Left forelimb (tissue), 1 donor: ENCODE measurements at regions not wholly inside any gene's neighbourhood (a gene's known extent, or its start where the extent isn't known, plus 50 kb on each side); places are given as distances from the start of the nearest gene placed in this dataset.

Experiments used
- DNase-seq: peaks from one replicate; pipeline ENCODE4 v3.0.0-alpha.2; 2018; ENCODE audit warnings: low spot score

DNA sequence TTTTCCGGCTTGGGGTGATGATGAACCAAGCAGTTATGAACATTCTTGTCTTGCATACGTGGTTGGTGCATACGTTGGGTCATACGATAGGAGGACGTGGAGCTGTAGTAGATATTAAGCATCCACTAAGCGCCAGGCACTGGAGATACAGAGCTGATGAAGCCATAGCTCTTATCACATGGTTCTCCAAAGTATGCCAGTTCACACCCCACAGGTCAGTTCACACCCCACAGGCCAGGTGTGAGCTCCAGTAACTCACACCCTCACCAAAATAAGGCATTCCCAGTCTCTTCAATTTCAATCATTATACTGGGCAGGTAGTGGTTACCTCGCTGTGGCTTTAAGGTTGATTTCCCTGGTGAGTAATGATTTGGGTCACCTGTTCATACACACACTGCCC, 335.5 kb downstream of the FOXL1 start:
- no peak for DNase-seq

DNA sequence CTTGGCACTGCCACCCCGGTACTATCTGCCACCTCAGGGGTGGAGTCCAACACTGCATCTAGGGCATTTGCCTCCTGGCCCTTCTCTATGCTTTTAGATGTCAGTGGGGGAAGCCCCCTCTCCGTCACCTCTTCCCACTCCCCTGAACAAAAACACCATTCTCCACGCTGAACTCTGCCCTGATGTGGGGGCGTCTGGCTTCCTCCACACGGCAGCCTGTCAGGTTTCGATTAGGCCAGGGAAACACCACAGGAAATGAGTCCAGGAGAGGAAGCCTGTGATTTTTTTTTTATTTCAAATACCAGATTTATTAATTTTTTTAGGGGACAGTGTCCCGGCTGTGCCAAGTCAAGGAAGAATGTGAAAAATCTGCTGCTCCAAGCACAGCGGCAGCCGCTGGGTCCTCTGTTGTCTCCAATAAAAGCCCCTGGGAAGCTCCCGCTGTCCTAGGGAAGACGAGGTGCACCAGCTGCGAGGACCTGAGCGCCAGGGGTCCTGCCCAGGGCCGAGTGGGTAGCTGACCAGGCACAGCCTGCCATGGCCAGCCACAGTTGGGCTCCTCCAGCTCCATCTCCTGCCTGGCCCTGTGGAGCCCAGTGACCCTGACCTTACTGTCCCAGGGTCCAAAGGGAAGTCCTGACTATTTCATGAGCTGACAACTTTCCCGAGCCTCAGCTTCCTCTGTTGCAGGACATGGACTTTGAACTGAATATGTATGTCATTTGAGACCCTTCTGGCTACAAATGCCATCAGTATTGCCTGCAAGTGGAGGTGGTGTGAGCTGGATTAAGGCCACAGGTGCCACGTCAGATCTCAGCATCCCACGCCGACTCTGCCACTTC, 336.7 kb downstream of the FOXL1 start:
- DNase-seq, result no peak

DNA sequence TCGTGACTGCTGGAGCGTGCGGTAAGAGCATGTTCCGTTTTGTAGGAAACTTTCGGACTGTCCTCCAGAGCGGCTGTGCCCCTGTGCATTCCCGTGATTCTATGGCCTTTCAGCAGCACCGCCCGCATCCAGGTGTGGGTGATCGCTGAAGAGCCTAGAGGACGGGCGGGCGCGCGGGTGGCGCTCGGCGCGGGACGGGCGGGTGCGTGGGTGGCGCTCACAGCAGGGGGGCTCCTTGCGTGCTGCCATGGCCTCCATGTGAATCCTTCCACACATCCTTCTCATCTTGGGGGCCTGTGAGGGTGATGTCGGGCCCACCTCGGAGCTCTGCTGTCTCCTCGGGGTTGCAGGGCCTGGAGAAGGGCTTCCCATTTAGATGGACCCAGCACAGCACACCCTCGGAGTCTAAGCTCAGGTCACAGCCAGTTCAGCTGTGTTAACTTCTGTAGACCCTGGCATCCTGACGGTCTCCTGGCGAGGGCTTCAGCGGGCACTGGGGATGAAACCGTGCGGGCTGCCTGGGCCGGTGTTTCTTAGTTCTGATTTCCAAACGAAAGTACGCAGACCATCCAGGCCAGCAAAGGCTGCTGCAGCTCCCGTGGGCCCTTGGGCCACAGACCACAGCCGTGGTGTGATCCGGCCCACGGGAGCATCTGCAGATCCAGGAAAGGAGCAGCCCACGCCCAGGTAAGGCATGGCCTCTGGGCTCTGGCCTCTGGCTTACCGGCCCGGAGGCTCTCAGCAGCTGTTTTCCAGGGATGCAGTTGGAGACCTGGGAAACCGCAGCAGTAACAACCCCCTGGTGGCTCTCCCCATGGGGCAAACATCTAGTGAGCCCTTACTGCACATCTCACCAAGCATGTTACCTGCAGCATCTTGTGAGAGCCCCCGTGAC, 339.4 kb downstream of the FOXL1 start:
- DNase-seq, result no peak

DNA sequence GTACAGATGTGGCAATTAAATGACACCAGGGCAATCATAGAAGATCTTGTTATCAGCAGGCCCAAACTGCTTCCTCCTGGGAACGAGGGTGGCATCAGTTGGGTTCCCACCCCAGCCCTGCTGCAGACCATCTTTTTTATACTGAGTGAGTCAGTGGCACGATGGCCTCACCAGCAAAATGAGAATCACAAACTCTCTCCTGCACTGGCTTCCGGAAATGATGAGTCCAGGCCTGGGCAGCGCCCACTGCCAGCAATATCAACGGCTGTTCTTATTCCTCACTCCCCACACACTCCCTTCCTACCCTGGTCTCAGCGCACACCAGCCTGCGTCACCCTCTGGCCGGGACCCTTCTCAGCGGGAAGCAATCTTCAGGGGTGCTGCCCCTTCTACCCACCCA, 340.3 kb downstream of the FOXL1 start:
- DNase-seq, result no peak

DNA sequence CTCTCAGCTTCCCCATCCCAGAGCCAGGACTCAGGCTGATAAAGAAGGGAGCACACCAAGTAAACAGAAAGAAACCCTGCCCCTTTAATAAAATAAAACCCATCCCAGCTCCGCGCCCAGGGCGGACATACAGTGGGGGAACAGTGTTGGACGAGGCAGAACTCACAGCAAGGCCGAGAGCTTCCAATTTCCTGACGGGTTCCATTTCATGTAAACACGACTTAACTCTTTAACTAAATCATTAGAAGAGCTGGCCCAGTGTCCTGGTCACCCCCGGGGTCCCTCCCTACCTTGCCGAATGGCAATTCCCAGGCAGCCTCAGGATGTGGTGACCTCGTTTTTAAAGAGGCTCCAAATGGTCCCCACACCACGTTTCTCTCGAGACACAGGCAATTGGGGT, 340.7 kb downstream of the FOXL1 start:
- DNase-seq, result no peak

DNA sequence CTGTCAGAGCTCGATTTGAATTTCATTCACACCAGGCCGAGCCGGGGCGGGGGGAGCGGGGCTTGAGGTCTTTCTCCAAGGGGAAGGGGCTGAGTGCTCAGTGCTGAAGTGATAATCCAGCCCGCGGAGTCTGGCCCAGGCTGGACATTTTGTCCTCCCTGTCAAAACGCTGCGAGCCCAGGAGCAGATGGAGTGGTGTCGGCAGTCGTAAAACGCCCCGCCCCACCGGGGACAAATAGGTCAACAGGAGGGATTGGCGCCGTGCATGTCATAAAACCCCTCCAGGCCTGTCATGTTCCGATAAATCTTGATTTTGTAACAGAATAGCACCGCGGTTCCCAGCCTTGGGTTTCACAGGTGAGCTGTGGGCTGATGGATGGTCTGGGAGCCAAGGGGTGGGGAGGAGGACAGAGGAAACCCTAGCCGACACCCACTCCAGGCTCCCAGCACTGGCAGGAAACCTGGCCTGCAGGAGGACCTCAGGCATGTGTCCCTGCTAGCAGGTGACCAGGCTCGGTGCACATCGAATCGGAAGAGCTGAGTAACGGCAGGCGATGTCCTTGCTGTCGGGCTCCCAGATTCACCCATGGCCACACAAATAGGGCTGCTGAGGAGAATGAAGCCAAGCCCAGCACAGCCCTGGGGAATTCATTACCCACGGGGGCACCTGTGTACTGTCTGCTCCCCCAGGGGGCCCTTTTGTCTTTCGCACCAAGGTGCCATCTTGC, 341.4 kb downstream of the FOXL1 start:
- DNase-seq, result no peak

DNA sequence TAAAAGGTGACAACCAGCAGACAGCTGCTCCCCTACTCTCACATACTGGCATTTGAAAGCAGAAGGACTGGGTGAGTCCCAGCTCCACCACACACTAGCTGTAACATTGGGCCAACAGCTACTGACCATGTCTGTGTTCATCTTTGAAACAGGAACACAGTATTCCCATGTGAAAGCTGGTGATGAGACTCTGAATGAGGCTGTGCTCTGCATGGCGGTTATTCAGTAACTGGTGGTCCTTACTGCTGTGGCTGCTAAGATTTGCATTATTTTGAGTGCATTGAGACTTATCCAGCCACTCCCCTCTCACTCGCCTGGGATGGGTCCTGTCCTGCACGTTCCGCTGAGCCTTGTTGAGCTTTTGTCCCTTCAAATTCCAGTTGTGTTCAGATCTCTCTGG, 342.9 kb downstream of the FOXL1 start:
- DNase-seq, result no peak

DNA sequence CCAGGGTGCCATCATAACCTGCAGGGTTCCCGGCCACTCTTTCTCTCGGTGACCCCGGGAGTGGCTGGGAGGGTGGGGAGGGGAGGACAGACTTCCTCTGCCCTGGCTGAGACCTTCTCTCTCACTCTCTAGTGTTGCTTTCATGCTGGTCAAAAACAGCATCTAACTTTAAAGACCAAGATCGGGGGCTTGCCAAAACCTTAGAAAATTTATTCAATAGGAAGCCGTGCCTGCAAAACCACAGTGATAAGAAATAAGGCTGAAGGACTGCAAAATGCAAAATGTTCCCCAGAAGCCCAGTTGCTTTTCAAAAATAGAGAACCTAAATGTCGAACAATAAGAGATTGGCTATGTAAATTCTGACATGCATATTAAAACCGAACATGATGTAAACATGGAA, 344.0 kb downstream of the FOXL1 start:
- no peak for DNase-seq

DNA sequence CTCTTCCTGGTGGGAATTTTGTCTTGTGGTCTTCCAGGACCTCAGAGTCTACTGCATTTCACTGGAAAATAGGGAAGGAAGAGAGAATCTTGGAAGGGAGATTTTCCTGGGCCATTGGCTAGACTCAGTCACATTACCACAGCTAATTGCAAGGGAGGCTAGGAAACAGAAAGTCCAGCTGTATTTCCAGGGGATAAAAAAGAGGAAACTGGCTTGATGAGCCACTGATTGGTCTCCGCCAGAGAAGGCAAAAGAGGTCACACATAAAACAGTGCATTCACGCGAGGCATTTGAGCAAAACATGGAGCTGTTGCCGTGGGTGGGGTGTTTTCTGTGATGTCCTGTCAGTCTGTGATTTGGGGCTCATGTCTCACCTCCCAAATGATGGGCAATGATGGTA, 345.3 kb downstream of the FOXL1 start:
- DNase-seq, result no peak

DNA sequence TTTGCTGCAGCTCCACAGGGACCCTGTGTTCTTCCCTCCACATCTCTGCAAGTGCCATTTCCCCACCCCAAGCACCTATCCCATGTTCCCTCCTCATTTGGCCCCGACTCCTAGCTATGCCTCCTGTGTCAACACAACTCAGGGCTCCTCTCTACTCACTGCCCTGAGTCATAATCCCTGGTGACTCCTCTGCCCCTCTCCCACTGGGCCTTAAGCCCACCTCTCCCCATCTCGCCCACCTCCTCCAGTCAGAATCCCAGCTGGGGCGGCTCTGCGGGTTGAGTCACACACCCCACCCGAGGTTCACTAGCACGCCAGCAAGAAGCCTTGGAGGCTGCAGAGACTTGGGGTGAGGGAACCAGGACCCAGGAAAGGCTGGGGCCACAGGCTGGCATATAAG, 346.2 kb downstream of the FOXL1 start:
- no peak for DNase-seq

DNA sequence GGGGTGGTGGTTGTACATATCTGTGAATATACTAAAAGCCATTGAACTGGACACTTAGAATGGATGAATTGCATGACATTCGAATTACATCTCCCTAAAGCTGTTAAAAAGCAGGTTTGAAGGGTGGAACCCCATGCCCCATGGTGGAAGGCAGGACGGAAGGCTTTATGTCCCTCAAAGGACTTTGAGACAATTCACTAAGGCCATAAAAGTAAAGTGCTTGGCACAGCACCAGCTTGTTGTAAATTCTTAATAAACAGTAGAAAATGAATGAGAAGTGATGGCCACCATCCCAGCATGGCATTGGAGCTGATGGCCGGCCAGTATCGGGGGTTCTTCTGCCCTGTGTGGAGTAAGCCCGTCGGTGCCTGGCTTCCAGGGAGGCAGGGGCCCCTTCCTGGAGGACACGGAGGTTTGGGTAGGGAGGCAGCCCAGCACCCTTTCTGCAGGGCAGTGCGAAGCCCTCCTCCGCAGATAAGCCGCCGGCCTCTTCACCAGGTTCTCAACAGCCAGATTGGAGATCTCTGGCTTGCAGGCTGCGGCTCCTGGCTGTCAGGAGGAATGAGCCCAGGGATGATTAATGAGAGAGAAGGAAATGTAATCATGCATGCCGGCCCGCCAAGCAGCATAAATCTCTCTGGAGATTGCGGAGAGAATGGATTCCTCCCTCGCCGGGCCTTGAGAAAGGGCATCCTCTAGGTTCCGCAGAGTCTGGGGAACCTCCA, 346.9 kb downstream of the FOXL1 start:
- DNase-seq, result no peak

DNA sequence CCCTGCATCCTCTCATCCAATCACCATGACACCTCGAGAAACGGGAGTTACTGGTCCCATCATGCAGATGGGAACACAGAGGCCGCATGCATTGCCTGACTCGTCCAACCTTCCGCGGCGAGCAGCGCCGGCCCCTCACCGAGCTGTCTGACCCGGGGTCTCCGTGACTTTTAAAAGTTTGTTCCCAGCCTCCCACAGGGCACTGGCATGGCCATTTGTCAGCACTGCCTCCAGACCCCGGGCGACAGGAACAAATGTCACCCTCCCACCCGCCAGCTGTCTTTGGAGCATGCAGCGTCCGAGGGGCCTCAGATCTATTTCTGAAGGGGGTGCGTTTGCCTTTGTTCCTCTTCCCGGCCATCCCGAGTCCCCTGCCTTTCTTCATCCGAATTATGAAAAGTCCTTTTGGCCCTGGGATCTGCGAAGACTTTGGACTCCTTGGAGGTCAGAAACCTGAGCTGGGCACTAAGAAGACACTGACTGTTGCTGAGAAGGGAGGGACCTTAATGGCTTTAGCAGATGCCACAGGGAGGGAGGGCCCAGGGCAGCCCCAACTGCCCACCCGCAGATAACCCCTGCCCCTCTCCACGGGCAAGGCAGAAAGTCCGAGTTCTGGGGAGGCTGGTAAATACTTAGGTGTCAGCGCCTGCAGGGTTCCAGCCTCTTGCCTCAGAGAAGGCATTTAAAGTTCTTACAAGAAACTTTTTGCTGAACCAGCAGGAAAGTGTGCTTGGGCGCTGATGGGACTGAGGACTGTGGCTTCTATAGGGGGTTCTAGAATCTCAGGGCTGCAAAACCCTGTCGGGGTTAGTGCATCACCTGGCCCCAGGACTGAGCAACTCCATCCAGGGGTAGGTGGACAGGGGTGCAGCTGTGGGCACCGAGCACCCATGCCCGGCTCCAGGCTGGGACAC, 348.1 kb downstream of the FOXL1 start:
- no peak for DNase-seq

DNA sequence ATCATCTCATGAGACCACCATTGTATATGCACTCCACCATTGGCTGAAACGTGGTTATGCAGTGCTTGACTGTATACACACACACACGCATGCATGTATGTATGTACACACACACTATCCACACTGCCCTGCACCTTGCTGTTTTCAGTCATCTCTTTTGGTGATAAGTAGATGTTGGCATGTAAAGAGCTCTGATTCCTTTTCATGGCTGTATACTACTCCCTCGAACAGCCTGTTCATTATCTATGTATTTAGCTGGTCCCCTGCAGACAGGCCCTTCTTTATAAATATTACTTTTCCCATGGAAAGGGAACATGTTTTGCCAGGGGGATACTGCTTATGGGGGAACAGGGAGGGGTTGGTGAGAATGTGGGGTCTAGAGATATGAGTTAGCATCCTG, 349.4 kb downstream of the FOXL1 start:
- DNase-seq, result no peak

DNA sequence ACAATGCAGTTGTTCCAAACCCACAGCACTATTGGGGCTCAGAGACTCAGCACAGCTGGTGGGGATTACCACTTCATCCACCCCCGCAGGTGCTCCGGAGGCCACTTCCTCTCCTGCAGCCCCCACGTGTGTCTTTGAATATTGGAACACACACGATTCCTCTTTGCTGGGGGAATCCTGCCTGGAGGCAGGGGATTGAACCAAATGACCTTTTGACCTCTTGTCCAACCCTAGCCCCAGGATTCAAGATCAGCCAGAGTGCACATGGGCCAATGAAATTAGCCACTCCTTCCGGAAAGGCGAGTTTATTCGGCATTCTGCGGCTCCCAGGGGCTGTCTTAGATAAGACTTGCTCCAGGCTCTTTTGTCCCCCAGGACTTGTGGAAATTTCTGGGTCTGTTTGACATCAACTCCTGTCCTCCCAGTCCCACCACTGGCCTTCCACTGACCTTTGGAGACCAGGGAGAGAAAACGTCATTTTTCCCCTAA, 350.2 kb downstream of the FOXL1 start:
- no peak for DNase-seq

DNA sequence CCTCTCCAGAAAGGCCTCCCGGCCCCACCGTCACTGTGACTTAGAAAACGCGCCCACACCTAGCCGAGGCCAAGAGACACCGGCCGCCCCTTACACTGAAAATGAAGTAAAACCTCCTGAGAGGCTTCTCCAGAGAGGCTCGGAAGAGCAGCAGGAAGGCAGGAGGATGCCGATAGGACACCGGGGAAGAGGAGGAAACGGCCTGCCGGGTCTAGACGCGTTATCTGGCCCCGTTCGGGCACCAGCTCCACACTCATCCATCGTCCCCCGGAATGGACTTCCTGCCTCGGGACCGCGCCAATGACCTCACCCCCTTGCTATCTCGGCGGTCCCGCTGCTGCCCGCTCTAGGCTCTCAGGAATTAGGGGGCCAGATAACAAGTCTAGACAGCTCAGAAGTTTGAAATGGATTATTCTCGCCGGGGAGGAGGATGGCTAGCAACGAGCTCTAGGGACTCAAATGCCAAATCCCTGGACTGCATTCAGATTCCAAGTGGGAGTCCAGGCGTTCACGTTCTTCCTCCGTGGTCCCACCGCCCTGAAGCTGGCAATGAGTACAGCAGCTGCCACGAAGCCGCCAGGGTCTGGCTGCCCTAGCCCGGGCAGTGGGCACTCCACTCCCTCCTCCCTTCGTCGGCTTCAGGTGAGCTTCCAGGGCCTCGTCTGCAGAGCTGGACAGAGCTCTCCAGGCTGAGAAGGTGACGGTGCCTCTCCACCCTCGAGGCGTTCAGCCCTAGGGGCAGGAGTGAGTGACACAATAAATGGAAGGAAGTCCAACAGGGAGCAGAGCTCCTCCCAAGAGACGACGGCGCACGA, 350.9 kb downstream of the FOXL1 start:
- no peak for DNase-seq

DNA sequence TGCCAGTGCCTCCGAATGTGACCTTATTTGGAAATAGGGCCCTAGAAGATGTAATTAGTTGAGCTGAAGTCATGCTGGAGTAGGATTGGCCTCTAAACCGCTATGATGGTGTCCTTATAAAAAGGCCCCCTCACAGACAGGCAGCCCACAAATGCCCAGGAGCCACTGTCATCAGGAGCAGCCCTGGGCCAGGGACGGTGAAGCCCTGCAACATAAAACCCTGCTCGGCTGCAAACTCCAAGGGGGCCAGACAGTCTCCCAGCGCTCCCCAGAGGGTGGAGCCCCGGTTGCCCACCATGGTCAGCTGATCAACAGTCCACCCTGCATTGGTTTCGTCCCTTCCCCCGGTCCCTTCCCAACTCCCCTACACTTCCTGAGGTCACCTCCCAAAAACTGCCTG, 351.7 kb downstream of the FOXL1 start:
- DNase-seq, result no peak

DNA sequence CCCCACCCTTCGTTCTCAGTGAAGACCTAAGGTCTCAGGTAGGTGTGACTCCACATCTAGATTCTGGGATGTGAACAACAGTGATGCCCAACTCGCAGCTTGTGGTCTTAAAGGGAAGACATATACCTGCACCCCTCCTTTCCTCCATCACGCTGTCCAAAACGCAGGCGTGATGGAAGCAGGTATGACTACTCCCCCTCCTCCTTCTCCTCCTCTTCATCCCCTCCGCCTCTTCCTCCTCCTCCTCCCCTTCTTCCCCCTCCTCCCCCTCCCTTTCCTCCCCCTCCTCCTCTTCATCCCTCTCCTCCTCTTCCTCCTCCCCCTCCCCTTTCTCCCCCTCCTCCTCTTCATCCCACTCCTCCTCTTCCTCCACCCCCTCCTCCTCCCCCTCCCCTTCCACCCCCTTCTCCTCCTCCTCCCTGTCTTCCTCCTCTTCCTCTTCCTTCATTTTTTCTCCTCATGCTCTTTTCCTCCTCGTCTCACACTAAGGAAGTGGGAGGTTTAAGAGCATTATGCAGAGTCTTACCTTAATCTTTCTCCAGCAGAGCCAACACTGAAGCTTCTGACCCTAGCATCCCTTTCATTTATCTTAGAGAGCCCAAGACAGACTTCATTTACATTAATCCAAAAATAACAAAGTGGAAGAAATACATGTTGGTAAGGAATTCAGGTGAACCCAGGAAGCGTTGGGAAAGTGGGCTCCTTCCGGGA, 352.5 kb downstream of the FOXL1 start:
- DNase-seq, result no peak

DNA sequence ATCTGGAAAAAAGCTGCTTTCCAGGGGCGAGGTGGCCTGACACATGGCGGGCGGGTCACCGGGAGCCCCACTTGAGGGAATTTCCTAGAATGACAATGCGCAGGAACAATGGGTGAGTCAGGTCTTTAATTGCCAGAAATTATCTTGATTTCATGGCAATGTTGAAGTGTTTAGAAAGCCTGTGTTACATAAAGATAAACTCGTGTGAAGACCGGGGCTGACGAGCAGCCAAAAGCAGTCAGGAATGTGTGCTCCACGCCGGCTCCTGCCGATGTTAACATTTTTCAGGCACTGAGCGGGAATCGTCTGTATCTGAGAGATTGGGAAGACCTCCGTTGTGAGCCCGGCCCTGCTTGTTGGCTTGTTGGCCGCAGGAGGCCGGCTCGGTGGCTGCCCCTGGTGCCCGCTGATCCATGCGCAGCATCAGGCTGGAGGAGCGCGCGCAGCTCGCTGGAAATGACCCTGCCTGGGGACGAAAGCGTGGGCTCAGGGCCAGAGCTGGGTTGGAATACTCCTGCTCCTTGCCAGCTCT, 353.1 kb downstream of the FOXL1 start:
- no peak for DNase-seq
